OCI-LY1 (cell line): ENCODE measurements at regions not wholly inside any gene's neighbourhood (a gene's known extent, or its start where the extent isn't known, plus 50 kb on each side); places are given as distances from the start of the nearest gene placed in this dataset.

ENCODE experiments used
- H2AFZ ChIP-seq: fragments of 200-600 bp; sonication (generic), shearing (Covaris generic); 2 replicates; pipeline ENCODE4 v1.6.0; 2014; ENCODE audit warnings: antibody characterized with exemption, mild to moderate bottlenecking, low read length
- H3F3A ChIP-seq: fragments of 200-600 bp; sonication (generic), shearing (Covaris generic); 2 replicates; pipeline ENCODE4 v1.6.0; 2014; ENCODE audit warnings: mild to moderate bottlenecking, antibody characterized with exemption, low read length, moderate library complexity; ENCODE audit not compliant: insufficient read depth
- H3K27ac ChIP-seq: fragments of 200-600 bp; sonication (generic); 2 replicates; pipeline ENCODE4 v1.5.1; 2014; ENCODE audit warnings: low read length, mixed run types, mild to moderate bottlenecking, low read depth; ENCODE audit not compliant: poor library complexity, severe bottlenecking
- H3K27me3 ChIP-seq: fragments of 200-600 bp; sonication (generic); 2 replicates; pipeline ENCODE4 v1.6.0; 2014; ENCODE audit warnings: antibody characterized with exemption, mild to moderate bottlenecking, low read length, moderate library complexity; ENCODE audit not compliant: insufficient read depth
- H3K36me3 ChIP-seq: fragments of 200-600 bp; sonication (generic); 2 replicates; pipeline ENCODE4 v1.6.1; 2014; ENCODE audit warnings: mild to moderate bottlenecking, antibody characterized with exemption, low read length, moderate library complexity, mixed read lengths; ENCODE audit not compliant: insufficient read depth
- H3K4me1 ChIP-seq: fragments of 200-600 bp; sonication (generic); 2 replicates; pipeline ENCODE4 v1.5.1; 2014; ENCODE audit warnings: mild to moderate bottlenecking, low read length, moderate library complexity; ENCODE audit not compliant: insufficient read depth, severe bottlenecking
- H3K4me2 ChIP-seq: fragments of 200-600 bp; sonication (generic), shearing (Covaris generic); 2 replicates; pipeline ENCODE4 v1.6.1; 2014; ENCODE audit warnings: low read length
- H3K4me3 ChIP-seq: fragments of 200-600 bp; sonication (generic); 2 replicates; pipeline ENCODE4 v1.5.1; 2014; ENCODE audit warnings: low read length, low read depth, mild to moderate bottlenecking, mixed read lengths; ENCODE audit not compliant: poor library complexity, severe bottlenecking
- H3K79me2 ChIP-seq: fragments of 200-600 bp; shearing (Covaris generic); 2 replicates; pipeline ENCODE4 v1.6.1; 2016; ENCODE audit warnings: mixed run types, low read length, mixed read lengths; ENCODE audit not compliant: insufficient read depth
- H3K9ac ChIP-seq: fragments of 200-600 bp; sonication (generic), shearing (Covaris generic); 2 replicates; pipeline ENCODE4 v1.6.1; 2014; ENCODE audit warnings: mild to moderate bottlenecking, low read length, mixed read lengths
- H3K9me2 ChIP-seq: fragments of 200-600 bp; sonication (generic), shearing (Covaris generic); 2 replicates; pipeline ENCODE4 v1.6.1; 2014; ENCODE audit warnings: low read depth, mild to moderate bottlenecking, low read length, mixed read lengths
- H3K9me3 ChIP-seq: fragments of 200-600 bp; shearing (Covaris generic); 2 replicates; pipeline ENCODE4 v1.6.1; 2014; ENCODE audit warnings: low read length, mixed read lengths
- H4K20me1 ChIP-seq: fragments of 200-600 bp; sonication (generic), shearing (Covaris generic); 2 replicates; pipeline ENCODE4 v1.6.0; 2016; ENCODE audit warnings: mild to moderate bottlenecking, low read length; ENCODE audit not compliant: insufficient read depth
- CTCF ChIP-seq: fragments of 200-600 bp; sonication (generic), shearing (Covaris generic); IDR thresholded peaks from 2 replicates; pipeline ENCODE4 v1.5.1; 2017; ENCODE audit warnings: mild to moderate bottlenecking, antibody characterized with exemption, low read length, moderate library complexity, mixed read lengths
- EZH2 ChIP-seq: fragments of 200-600 bp; sonication (generic), shearing (Covaris generic); IDR thresholded peaks from 2 replicates; pipeline ENCODE4 v1.8.0; 2017; ENCODE audit warnings: borderline replicate concordance, mixed run types, mild to moderate bottlenecking, antibody characterized with exemption, low read length, moderate library complexity, mixed read lengths

- Histone ChIP-seq H3K4me3 (no peak overlapping the region), H3F3A (no peaks in the 10 kb centered on the region), H3K4me1 (no peaks in the 10 kb centered on the region), H3K9ac (no peak overlapping the region), H3K9me2 (no peaks in the 10 kb centered on the region), H3K4me2 (no peak overlapping the region), H4K20me1 (no peaks in the 10 kb centered on the region), H3K79me2 (no peaks in the 10 kb centered on the region), H3K9me3 (no peaks in the 10 kb centered on the region), H2AFZ (no peak overlapping the region), H3K27me3 (no peaks in the 10 kb centered on the region; the same call in 1 of the 2 replicates), H3K27ac (no peak overlapping the region), H3K36me3 (no peaks in the 10 kb centered on the region)
- TF ChIP-seq CTCF, result peak; percentile 95
- TF ChIP-seq EZH2, result no peak
These were observed 70.6 kb upstream of the STARD3NL start for GRCh38 chr7:38107486-38107893.

- H3K9me3 ChIP-seq, result no peaks in the 10 kb centered on the region
- H3K79me2 ChIP-seq, result no peaks in the 10 kb centered on the region
- TF ChIP-seq EZH2 (no peak), CTCF (no peak)
- no peak overlapping the region for H2AFZ ChIP-seq
- no peak overlapping the region for H3K27ac ChIP-seq
- no peaks in the 10 kb centered on the region for H3K9me2 ChIP-seq
- H3F3A ChIP-seq, result no peaks in the 10 kb centered on the region
- H4K20me1 ChIP-seq, result no peaks in the 10 kb centered on the region
- no peak overlapping the region for H3K4me3 ChIP-seq
- H3K4me2 ChIP-seq, result no peak overlapping the region
- H3K27me3 ChIP-seq, result no peaks in the 10 kb centered on the region; the same call in 1 of the 2 replicates
- no peaks in the 10 kb centered on the region for H3K4me1 ChIP-seq
- no peaks in the 10 kb centered on the region for H3K36me3 ChIP-seq
- no peak overlapping the region for H3K9ac ChIP-seq
These were observed 66.0 kb upstream of the STARD3NL start for GRCh38 chr7:38112075-38112474.

GRCh38 chr7:38120076-38120475 lies 58.0 kb upstream of the STARD3NL start:
- no peaks in the 10 kb centered on the region for H3F3A ChIP-seq
- H3K4me1 ChIP-seq, result no peaks in the 10 kb centered on the region
- no peak overlapping the region for H3K4me2 ChIP-seq
- no peaks in the 10 kb centered on the region for H3K36me3 ChIP-seq
- H3K79me2 ChIP-seq, result no peaks in the 10 kb centered on the region
- no peaks in the 10 kb centered on the region for H3K9me3 ChIP-seq
- H3K9me2 ChIP-seq, result no peaks in the 10 kb centered on the region
- H3K4me3 ChIP-seq, result no peak overlapping the region
- no peak overlapping the region for H2AFZ ChIP-seq
- TF ChIP-seq EZH2 (no peak), CTCF (no peak)
- no peaks in the 10 kb centered on the region for H4K20me1 ChIP-seq
- H3K27me3 ChIP-seq, result no peaks in the 10 kb centered on the region
- H3K9ac ChIP-seq, result no peak overlapping the region
- no peak overlapping the region for H3K27ac ChIP-seq
